ENCODE measurements at regions not wholly inside any gene's neighbourhood (a gene's known extent, or its start where the extent isn't known, plus 50 kb on each side); places are given as distances from the start of the nearest gene placed in this dataset.

DNA sequence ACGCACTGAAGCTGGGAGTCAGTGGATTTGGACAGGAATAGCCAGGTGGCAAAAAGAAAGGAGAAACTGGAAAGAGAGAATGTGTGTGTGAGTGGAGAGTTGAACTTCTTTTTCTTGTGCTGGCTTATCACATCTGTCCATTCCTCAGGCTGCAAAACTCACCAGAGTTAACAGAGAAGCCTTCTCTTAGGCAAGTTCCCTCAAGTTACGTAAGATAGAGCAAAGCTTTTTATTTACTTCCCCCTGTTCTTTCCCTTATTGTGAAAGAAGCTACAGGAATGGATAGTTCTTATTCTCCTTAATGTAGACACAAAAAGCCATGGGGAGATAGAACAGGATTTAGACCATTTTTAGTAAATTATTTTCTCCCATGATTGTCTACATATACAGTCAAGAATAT, 188.6 kb downstream of the BMP2 start:
- no peak for DNase-seq
- H3K9ac ChIP-seq (ENCODE audit: low read length): no peak overlapping the region
- no peaks in the 10 kb centered on the region for H3K9me3 ChIP-seq (replicated peaks; ENCODE audit: insufficient read depth, low read length)
- no peak for TF ChIP-seq EZH2phosphoT487 (IDR thresholded peaks at IDR 0.05; ENCODE audit: low read length)
- TF ChIP-seq EZH2 (optimal IDR thresholded peaks at IDR 0.05; ENCODE audit: low read depth, low read length): no peak
- H3K4me1 ChIP-seq (ENCODE audit: low read length): no peaks in the 10 kb centered on the region
- H3K27me3 ChIP-seq (replicated peaks; ENCODE audit: insufficient read depth, low read length): no peaks in the 10 kb centered on the region
- no peaks in the 10 kb centered on the region for H4K20me1 ChIP-seq (ENCODE audit: insufficient read depth, low read length)
- no peaks in the 10 kb centered on the region for H3K9me2 ChIP-seq (replicated peaks; ENCODE audit: insufficient read depth, low read length)
- no peak overlapping the region for H2AFZ ChIP-seq (ENCODE audit: low read length)
- H3K4me2 ChIP-seq (ENCODE audit: low read depth, low read length): no peak overlapping the region
- H3K27ac ChIP-seq (ENCODE audit: low read length): no peak overlapping the region
- H3K79me2 ChIP-seq (ENCODE audit: low read length): no peaks in the 10 kb centered on the region
- no peaks in the 10 kb centered on the region for H3F3A ChIP-seq (ENCODE audit: insufficient read depth, low read length)
- H3K36me3 ChIP-seq (replicated peaks; ENCODE audit: insufficient read depth, low read length): no peaks in the 10 kb centered on the region
- H3K4me3 ChIP-seq (ENCODE audit: low read length): no peak overlapping the region

DNA sequence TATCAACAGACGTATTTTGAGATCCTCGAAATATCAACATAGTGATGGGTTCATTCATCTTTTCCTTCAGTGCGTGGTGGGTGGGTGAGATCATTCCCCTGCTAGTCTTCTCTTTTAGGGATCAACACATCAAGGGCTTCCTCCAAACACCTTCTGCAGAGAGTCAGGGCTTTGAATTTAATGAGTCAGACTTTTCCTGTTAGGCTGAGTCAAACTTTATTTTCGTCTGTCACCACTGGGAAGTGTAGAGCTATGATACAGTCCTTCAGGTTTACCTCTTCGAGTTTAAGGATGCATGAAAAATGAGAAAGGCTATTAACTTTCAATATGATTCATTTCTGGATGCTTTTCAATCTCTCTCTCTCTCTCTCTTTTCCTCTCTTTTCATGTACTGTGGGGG, 189.1 kb downstream of the BMP2 start:
- no peak for DNase-seq
- Histone ChIP-seq H4K20me1 (ENCODE audit: insufficient read depth, low read length) (no peaks in the 10 kb centered on the region), H3K79me2 (ENCODE audit: low read length) (no peaks in the 10 kb centered on the region), H3K27me3 (replicated peaks; ENCODE audit: insufficient read depth, low read length) (no peaks in the 10 kb centered on the region), H3K9me3 (replicated peaks; ENCODE audit: insufficient read depth, low read length) (no peaks in the 10 kb centered on the region), H3K9me2 (replicated peaks; ENCODE audit: insufficient read depth, low read length) (no peaks in the 10 kb centered on the region), H3K9ac (ENCODE audit: low read length) (no peak overlapping the region), H3K4me2 (ENCODE audit: low read depth, low read length) (no peak overlapping the region), H3K4me3 (ENCODE audit: low read length) (no peak overlapping the region), H3F3A (ENCODE audit: insufficient read depth, low read length) (no peaks in the 10 kb centered on the region), H3K27ac (ENCODE audit: low read length) (no peak overlapping the region), H3K36me3 (replicated peaks; ENCODE audit: insufficient read depth, low read length) (no peaks in the 10 kb centered on the region), H2AFZ (ENCODE audit: low read length) (no peak overlapping the region), H3K4me1 (ENCODE audit: low read length) (no peaks in the 10 kb centered on the region)
- TF ChIP-seq, protein P1, sequence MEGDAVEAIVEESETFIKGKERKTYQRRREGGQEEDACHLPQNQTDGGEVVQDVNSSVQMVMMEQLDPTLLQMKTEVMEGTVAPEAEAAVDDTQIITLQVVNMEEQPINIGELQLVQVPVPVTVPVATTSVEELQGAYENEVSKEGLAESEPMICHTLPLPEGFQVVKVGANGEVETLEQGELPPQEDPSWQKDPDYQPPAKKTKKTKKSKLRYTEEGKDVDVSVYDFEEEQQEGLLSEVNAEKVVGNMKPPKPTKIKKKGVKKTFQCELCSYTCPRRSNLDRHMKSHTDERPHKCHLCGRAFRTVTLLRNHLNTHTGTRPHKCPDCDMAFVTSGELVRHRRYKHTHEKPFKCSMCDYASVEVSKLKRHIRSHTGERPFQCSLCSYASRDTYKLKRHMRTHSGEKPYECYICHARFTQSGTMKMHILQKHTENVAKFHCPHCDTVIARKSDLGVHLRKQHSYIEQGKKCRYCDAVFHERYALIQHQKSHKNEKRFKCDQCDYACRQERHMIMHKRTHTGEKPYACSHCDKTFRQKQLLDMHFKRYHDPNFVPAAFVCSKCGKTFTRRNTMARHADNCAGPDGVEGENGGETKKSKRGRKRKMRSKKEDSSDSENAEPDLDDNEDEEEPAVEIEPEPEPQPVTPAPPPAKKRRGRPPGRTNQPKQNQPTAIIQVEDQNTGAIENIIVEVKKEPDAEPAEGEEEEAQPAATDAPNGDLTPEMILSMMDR (IDR thresholded peaks at IDR 0.05; ENCODE audit: low read length): no peak
- TF ChIP-seq EZH2phosphoT487 (IDR thresholded peaks at IDR 0.05; ENCODE audit: low read length): no peak
- no peak for TF ChIP-seq EZH2 (optimal IDR thresholded peaks at IDR 0.05; ENCODE audit: low read depth, low read length)

DNA sequence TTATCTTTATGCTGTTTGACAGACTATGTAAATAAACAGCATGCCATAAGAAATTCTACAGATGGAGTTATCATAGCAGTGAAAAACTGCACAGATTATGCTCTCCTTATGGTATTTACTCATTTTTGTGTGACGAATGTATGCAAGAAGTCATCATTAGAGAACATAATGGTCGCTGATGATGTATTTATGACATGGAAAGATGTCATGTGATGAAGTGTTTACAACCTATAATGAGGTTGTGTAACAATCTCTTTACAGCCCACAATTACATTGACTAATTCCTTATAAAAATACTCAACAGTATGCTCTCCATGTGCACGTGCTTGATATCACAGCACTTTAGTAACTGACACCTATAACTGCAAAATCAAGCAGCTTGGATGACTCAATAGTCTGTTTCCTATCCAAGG, 192.4 kb downstream of the BMP2 start:
- Histone ChIP-seq H4K20me1 (ENCODE audit: insufficient read depth, low read length) (no peaks in the 10 kb centered on the region), H2AFZ (ENCODE audit: low read length) (no peak overlapping the region), H3K4me2 (ENCODE audit: low read depth, low read length) (no peak overlapping the region), H3K4me1 (ENCODE audit: low read length) (no peaks in the 10 kb centered on the region), H3K79me2 (ENCODE audit: low read length) (no peaks in the 10 kb centered on the region), H3F3A (ENCODE audit: insufficient read depth, low read length) (no peaks in the 10 kb centered on the region), H3K4me3 (ENCODE audit: low read length) (no peak overlapping the region), H3K27ac (ENCODE audit: low read length) (no peak overlapping the region), H3K9ac (ENCODE audit: low read length) (no peak overlapping the region), H3K9me2 (replicated peaks; ENCODE audit: insufficient read depth, low read length) (no peaks in the 10 kb centered on the region), H3K36me3 (replicated peaks; ENCODE audit: insufficient read depth, low read length) (no peaks in the 10 kb centered on the region), H3K27me3 (replicated peaks; ENCODE audit: insufficient read depth, low read length) (no peaks in the 10 kb centered on the region), H3K9me3 (replicated peaks; ENCODE audit: insufficient read depth, low read length) (no peaks in the 10 kb centered on the region)
- TF ChIP-seq EZH2phosphoT487 (IDR thresholded peaks at IDR 0.05; ENCODE audit: low read length) (no peak), EZH2 (optimal IDR thresholded peaks at IDR 0.05; ENCODE audit: low read depth, low read length) (no peak)
- TF ChIP-seq, protein P1 (IDR thresholded peaks at IDR 0.05; ENCODE audit: low read length): no peak
- no peak for DNase-seq

DNA sequence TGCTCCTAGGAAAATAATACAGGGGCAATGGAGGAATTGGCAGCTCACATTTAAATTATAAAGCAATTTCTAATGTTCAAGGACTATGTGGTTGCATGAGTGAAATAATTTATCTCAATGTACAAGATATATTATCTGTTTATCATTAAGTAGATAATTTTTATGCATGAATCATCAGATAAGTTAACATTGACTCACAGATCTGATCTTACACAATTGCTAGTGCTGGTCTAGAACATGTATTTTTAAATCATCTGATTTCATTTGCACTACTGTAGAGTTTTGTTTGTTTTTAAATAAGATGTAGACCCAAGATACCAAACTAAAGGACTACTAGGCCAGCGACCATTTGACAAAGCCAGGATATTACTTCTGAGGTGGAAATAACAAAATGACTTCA, 199.2 kb downstream of the BMP2 start:
- H3K36me3 ChIP-seq (replicated peaks; ENCODE audit: insufficient read depth, low read length): no peaks in the 10 kb centered on the region

More for the DNA sequence above, 199.2 kb downstream of the BMP2 start:
- Histone ChIP-seq H3K9ac (ENCODE audit: low read length) (no peak overlapping the region), H3K4me2 (ENCODE audit: low read depth, low read length) (no peak overlapping the region), H3F3A (ENCODE audit: insufficient read depth, low read length) (no peaks in the 10 kb centered on the region), H3K27me3 (replicated peaks; ENCODE audit: insufficient read depth, low read length) (no peaks in the 10 kb centered on the region), H3K9me3 (replicated peaks; ENCODE audit: insufficient read depth, low read length) (no peaks in the 10 kb centered on the region), H3K4me3 (ENCODE audit: low read length) (no peak overlapping the region), H3K9me2 (replicated peaks; ENCODE audit: insufficient read depth, low read length) (no peaks in the 10 kb centered on the region), H3K27ac (ENCODE audit: low read length) (no peak overlapping the region), H4K20me1 (ENCODE audit: insufficient read depth, low read length) (no peaks in the 10 kb centered on the region), H3K4me1 (ENCODE audit: low read length) (no peaks in the 10 kb centered on the region), H3K79me2 (ENCODE audit: low read length) (no peaks in the 10 kb centered on the region), H2AFZ (ENCODE audit: low read length) (no peak overlapping the region)
- TF ChIP-seq EZH2 (optimal IDR thresholded peaks at IDR 0.05; ENCODE audit: low read depth, low read length): no peak
- TF ChIP-seq, protein P1 (IDR thresholded peaks at IDR 0.05; ENCODE audit: low read length): no peak
- TF ChIP-seq EZH2phosphoT487 (IDR thresholded peaks at IDR 0.05; ENCODE audit: low read length): no peak
- no peak for DNase-seq
